ENCODE measurements at regions not wholly inside any gene's neighbourhood (a gene's known extent, or its start where the extent isn't known, plus 50 kb on each side); places are given as distances from the start of the nearest gene placed in this dataset.
A peak's percentile ranks its signal among the peaks of the same experiment; 100 is the strongest.

DNA sequence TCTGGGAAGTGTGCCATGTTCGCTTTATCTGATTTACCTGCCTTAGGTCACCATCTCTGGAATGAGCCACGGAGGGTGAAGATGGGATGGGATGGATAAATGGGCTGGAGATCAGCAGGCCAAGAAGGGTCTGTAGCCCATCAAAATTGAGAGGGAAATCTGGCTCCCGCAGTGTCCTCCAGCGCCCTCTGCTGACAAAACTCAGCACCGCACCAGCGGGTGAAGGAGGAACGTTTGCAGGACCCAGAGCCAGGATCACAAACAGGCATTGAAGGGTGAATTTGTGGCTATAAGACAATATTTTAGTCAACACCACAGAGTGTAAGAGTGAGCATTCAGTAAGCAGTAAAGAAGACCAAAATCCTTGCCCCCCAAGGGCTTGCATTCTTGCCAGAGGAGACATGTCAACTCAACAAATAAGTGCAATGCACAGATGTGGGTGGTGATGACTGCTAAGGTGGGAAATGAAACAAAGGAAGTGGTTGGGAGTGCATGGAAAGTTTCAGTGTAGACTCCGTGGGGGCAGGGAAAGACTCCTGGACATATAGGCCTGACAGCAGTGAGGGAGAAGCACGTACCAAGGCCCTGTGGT is 124.4 kb downstream of the TENT4A start:
- Histone ChIP-seq H3K36me3 (ENCODE audit: insufficient read depth, low read length, poor library complexity, severe bottlenecking) (no peaks in the 10 kb centered on the region), H3K4me3 (ENCODE audit: low read depth, low read length, poor library complexity, severe bottlenecking) (no peak overlapping the region), H3K27me3 (replicated peaks; ENCODE audit: insufficient read depth, low read depth, low read length, poor library complexity) (peaks cover 29% of the 10 kb centered on the region), H3K27ac (ENCODE audit: low read depth, low read length, poor library complexity, severe bottlenecking) (no peak overlapping the region), H3K9me3 (ENCODE audit: low read depth, low read length, poor library complexity, severe bottlenecking) (no peaks in the 10 kb centered on the region), H3K4me1 (ENCODE audit: insufficient read depth, low read length, poor library complexity, severe bottlenecking) (no peaks in the 10 kb centered on the region)
- TF ChIP-seq EZH2 (IDR thresholded peaks at IDR 0.05; ENCODE audit: borderline replicate concordance, low read depth, low read length, poor library complexity, severe bottlenecking): no peak
- TF ChIP-seq, protein P1, sequence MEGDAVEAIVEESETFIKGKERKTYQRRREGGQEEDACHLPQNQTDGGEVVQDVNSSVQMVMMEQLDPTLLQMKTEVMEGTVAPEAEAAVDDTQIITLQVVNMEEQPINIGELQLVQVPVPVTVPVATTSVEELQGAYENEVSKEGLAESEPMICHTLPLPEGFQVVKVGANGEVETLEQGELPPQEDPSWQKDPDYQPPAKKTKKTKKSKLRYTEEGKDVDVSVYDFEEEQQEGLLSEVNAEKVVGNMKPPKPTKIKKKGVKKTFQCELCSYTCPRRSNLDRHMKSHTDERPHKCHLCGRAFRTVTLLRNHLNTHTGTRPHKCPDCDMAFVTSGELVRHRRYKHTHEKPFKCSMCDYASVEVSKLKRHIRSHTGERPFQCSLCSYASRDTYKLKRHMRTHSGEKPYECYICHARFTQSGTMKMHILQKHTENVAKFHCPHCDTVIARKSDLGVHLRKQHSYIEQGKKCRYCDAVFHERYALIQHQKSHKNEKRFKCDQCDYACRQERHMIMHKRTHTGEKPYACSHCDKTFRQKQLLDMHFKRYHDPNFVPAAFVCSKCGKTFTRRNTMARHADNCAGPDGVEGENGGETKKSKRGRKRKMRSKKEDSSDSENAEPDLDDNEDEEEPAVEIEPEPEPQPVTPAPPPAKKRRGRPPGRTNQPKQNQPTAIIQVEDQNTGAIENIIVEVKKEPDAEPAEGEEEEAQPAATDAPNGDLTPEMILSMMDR (conservative IDR thresholded peaks at IDR 0.05; ENCODE audit: low read depth, low read length): peak; percentile 84
- BruUV-seq (replicated peaks): no TSS peak
- intact Hi-C loops (cut with micrococcal nuclease; ENCODE audit: unreplicated experiment): loop anchor here (1.0 to 5.0 kb wide), 2 partner anchors 71 to 1345 kb away; no protein-coding TSS in a partner anchor
- ChIA-PET CTCF (interaction anchor here (0.5 kb wide), 1 partner anchor 240 kb away, joined by 3 read pairs; no protein-coding TSS in a partner anchor), POLR2A (ENCODE audit: low non-redundant PET) (no interaction called here)
- peak; percentile 63 for DNase-seq (ENCODE audit: low spot score)

DNA sequence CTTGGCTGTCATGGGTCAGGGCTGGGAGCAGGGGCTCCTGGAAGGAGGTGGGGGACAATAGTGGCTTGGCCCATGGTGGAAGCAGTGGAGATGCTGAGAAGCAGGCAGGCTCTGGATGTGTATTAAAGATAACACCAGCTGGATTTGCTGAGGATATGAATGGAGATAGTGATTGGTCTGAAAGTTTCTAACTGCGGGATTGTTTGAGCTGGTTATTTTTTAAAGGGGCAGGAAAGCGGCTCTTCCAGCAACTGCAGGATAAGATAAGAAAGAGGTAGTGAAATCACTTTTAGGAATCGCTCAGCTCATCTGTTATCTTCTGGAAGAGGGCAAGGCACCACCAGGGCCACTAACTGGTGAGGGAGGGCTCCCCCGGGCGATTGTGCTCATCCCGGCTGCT is 125.5 kb downstream of the TENT4A start:
- intact Hi-C loops (cut with micrococcal nuclease; ENCODE audit: unreplicated experiment): loop anchor here (5.0 kb wide), 1 partner anchor 1346 kb away; no protein-coding TSS in a partner anchor
- no peak overlapping the region for H3K27ac ChIP-seq (ENCODE audit: low read depth, low read length, poor library complexity, severe bottlenecking)
- CTCF ChIA-PET: no interaction called here
- no peaks in the 10 kb centered on the region for H3K4me1 ChIP-seq (ENCODE audit: insufficient read depth, low read length, poor library complexity, severe bottlenecking)
- H3K36me3 ChIP-seq (ENCODE audit: insufficient read depth, low read length, poor library complexity, severe bottlenecking): no peaks in the 10 kb centered on the region
- H3K4me3 ChIP-seq (ENCODE audit: low read depth, low read length, poor library complexity, severe bottlenecking): no peak overlapping the region
- TF ChIP-seq EZH2 (IDR thresholded peaks at IDR 0.05; ENCODE audit: borderline replicate concordance, low read depth, low read length, poor library complexity, severe bottlenecking): no peak
- TF ChIP-seq, protein P1 (conservative IDR thresholded peaks at IDR 0.05; ENCODE audit: low read depth, low read length): no peak
- DNase-seq (ENCODE audit: low spot score): no peak
- no peaks in the 10 kb centered on the region for H3K9me3 ChIP-seq (ENCODE audit: low read depth, low read length, poor library complexity, severe bottlenecking)
- peaks cover 36% of the 10 kb centered on the region for H3K27me3 ChIP-seq (replicated peaks; ENCODE audit: insufficient read depth, low read depth, low read length, poor library complexity)
- POLR2A ChIA-PET (ENCODE audit: low non-redundant PET): no interaction called here
- BruUV-seq (replicated peaks): no TSS peak

DNA sequence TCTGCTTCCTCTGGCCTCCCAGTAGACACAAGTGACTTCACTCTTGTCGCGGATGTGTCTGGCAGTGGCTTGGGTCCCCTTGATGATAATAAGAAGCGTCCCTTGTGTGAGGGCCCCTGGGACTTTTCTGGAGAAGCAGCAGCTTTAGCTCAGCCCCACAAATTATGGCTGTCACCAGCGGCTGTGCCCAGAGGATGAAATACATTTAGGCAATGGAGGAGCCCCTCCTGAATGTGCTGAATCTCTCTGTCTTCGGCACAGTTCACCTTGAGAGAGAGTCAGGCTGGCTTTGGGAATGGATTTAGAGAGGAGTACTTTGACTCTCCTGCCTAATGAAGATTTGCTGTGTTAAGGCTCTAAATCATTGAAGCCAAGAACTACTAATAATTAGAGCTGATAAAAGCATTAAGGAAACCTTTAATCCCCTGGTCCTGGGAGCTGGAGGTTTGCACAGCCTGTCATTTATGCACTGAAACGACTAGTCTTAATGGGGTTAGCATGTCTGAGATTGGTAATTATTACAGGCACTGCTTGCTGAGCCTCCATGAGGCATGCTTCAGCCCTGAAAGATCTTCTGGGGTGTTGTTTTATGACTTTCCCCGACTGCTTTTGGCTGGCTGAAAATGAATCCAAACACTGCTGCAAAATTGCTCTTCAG is 127.0 kb downstream of the TENT4A start:
- no peaks in the 10 kb centered on the region for H3K4me1 ChIP-seq (ENCODE audit: insufficient read depth, low read length, poor library complexity, severe bottlenecking)
- POLR2A ChIA-PET (ENCODE audit: low non-redundant PET): no interaction called here
- intact Hi-C loops (cut with micrococcal nuclease; ENCODE audit: unreplicated experiment): no loop called here
- no peak for TF ChIP-seq EZH2 (IDR thresholded peaks at IDR 0.05; ENCODE audit: borderline replicate concordance, low read depth, low read length, poor library complexity, severe bottlenecking)
- TF ChIP-seq, protein P1 (conservative IDR thresholded peaks at IDR 0.05; ENCODE audit: low read depth, low read length): no peak
- no peak for DNase-seq (ENCODE audit: low spot score)
- H3K4me3 ChIP-seq (ENCODE audit: low read depth, low read length, poor library complexity, severe bottlenecking): no peak overlapping the region
- CTCF ChIA-PET: no interaction called here
- BruUV-seq (replicated peaks): no TSS peak
- no peaks in the 10 kb centered on the region for H3K36me3 ChIP-seq (ENCODE audit: insufficient read depth, low read length, poor library complexity, severe bottlenecking)
- H3K27ac ChIP-seq (ENCODE audit: low read depth, low read length, poor library complexity, severe bottlenecking): no peak overlapping the region
- H3K9me3 ChIP-seq (ENCODE audit: low read depth, low read length, poor library complexity, severe bottlenecking): no peaks in the 10 kb centered on the region
- peaks cover 49% of the 10 kb centered on the region for H3K27me3 ChIP-seq (replicated peaks; ENCODE audit: insufficient read depth, low read depth, low read length, poor library complexity)

Data from A673 (cell line).